ENCODE measurements at regions not wholly inside any gene's neighbourhood (a gene's known extent, or its start where the extent isn't known, plus 50 kb on each side); places are given as distances from the start of the nearest gene placed in this dataset.

DNA sequence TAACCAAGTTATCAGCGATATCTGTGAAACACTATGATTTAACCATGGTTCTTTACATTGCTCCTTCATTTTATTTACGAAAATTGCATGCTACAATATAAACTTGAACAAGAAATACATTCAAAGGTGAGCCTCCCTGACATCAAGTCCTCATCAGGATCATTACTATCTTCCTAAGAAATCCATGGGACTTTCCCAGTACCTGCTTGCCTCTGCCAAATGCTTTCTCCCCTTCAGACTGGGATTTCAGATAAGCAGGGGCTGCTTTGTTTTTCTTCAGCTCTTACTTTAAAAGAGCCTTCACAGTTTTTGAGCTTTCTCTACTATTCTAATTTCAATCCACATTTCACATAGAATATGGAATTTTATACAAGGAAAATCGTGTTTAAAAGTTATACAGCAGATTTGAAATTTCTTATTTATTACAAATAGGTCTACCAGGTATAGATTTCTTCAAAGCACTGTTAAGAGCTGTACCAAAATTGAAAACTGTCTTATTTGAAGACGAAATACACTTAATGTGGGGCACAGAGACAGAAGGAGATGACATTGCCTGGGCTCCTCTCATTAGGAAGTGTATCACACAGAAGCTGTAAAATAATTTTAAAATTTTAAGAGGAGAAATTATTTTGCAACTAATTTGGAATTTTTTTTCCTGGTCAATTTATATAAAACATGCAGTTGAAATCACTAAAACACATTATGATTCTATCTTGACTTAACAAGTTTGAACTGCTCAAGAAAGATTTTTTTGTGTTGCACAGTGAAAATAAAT, 615.0 kb upstream of the AGTR1 start:
- DNase-seq: no peak
- intact Hi-C loops (cut with DNase I; ENCODE audit: low total_unique reads): no loop called here
- no peak for TF ChIP-seq POLR2A (IDR thresholded peaks at IDR 0.05)
- TF ChIP-seq, protein P1, sequence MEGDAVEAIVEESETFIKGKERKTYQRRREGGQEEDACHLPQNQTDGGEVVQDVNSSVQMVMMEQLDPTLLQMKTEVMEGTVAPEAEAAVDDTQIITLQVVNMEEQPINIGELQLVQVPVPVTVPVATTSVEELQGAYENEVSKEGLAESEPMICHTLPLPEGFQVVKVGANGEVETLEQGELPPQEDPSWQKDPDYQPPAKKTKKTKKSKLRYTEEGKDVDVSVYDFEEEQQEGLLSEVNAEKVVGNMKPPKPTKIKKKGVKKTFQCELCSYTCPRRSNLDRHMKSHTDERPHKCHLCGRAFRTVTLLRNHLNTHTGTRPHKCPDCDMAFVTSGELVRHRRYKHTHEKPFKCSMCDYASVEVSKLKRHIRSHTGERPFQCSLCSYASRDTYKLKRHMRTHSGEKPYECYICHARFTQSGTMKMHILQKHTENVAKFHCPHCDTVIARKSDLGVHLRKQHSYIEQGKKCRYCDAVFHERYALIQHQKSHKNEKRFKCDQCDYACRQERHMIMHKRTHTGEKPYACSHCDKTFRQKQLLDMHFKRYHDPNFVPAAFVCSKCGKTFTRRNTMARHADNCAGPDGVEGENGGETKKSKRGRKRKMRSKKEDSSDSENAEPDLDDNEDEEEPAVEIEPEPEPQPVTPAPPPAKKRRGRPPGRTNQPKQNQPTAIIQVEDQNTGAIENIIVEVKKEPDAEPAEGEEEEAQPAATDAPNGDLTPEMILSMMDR (IDR thresholded peaks at IDR 0.05): no peak
- Histone ChIP-seq H3K27ac (no peak overlapping the region), H3K36me3 (ENCODE audit: low read depth, missing control alignments) (no peaks in the 10 kb centered on the region), H3K4me3 (no peak overlapping the region), H3K9me3 (no peaks in the 10 kb centered on the region), H3K27me3 (no peaks in the 10 kb centered on the region), H3K4me1 (no peaks in the 10 kb centered on the region)
- 86 to 91% methylated on average over 4 of the region's 4 CpGs for WGBS, 2 donors

DNA sequence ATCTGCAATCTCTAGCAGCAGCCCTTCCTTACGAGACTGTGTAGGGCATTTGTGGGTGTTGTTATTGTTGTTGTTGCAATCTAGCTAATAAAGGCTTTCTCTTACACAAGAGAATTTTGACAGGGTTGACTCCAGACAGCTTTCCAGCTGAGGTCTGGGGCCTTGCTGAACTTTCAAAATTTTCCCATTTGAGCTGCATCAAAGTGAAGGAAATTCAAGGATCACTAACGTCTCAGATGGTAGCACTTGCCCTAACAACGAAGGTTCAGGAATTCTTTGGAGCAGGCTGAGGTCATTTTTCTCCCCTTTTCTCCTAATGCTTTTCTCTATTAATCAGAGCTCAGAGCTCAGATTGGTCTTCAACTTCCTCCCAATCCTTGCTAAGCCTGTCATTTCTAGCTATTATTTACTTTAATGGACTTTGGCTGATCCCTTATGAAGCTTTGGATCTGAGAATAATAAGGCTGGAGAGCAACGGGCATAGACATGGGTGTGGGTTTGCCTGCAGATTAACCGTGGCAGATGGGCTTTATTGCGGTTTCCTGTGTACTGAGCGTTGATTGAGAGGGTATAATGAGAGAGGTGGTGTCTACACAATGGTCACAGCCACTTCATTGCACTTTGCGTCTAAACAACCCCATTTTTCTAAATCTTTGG, 614.0 kb upstream of the AGTR1 start:
- intact Hi-C loops (cut with DNase I; ENCODE audit: low total_unique reads): no loop called here

DNA sequence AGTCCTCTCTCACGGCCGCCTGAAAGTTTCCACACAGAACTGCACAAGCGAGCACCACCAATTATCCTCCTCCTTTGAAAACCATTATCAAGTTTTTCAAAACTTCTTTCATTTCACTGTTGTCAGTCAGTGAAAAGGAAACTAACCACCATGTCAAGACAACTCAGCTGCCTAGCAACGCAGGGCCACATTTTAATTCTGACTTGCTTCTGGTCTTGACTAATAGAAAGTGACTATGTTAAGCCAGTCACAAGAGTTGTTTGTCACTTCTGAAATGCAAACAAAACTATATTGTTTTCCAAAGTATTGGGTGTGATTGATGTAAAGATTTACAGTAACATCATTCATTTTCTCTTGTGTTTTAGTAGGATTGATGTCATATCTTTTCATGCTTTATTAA, 612.8 kb upstream of the AGTR1 start:
- Histone ChIP-seq H3K36me3 (ENCODE audit: low read depth, missing control alignments) (no peaks in the 10 kb centered on the region), H3K27me3 (no peaks in the 10 kb centered on the region), H3K27ac (no peak overlapping the region), H3K4me1 (no peaks in the 10 kb centered on the region), H3K9me3 (no peaks in the 10 kb centered on the region), H3K4me3 (no peak overlapping the region)
- intact Hi-C loops (cut with DNase I; ENCODE audit: low total_unique reads): no loop called here
- TF ChIP-seq POLR2A (IDR thresholded peaks at IDR 0.05): no peak
- TF ChIP-seq, protein P1 (IDR thresholded peaks at IDR 0.05): no peak
- DNase-seq: no peak
- 87 to 88% methylated on average over 4 of the region's 4 CpGs for WGBS, 2 donors

More for the DNA sequence above, 614.0 kb upstream of the AGTR1 start:
- no peak for DNase-seq
- WGBS, 2 donors: 75 to 76% methylated on average over 8 of the region's 8 CpGs
- Histone ChIP-seq H3K9me3 (no peaks in the 10 kb centered on the region), H3K4me1 (no peaks in the 10 kb centered on the region), H3K4me3 (no peak overlapping the region), H3K36me3 (ENCODE audit: low read depth, missing control alignments) (no peaks in the 10 kb centered on the region), H3K27me3 (no peaks in the 10 kb centered on the region), H3K27ac (no peak overlapping the region)
- TF ChIP-seq, protein P1 (IDR thresholded peaks at IDR 0.05): no peak
- TF ChIP-seq POLR2A (IDR thresholded peaks at IDR 0.05): no peak

DNA sequence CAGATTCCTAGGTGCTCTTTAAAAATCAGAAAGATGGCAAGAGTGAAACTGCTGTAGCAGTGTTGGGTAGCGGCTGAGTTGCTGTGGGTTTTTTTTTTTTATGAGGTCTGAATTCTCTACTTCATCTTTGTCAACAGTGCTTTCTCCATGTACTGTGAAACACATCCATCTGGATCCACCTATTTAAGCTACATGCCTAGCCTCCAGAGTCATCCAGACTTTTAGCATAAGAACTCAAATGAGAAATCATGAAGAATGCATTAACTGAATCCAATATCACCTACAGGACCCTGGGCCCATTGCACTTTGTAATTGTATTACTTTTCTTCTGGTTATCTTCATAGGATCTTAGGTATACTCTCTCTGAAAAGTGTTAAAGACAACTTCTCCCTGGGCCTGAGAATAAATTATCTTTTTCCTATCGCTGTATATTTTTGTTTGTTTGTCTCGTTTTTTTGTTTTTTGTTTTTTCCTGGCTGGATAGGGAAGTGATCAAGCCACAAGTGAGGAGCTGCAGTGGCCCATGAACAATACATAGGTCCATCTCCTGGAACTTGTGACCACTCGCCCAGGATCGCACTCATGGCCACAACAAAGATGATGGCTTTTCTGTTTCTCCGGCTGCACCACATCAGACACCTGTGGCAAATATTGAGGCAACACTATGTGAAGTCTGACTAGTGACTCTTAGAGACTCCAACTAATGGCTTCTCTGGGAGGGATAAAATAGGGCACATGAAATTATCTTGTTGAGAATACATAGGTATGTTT, 609.9 kb upstream of the AGTR1 start:
- no peak for TF ChIP-seq POLR2A (IDR thresholded peaks at IDR 0.05)
- TF ChIP-seq, protein P1 (IDR thresholded peaks at IDR 0.05): no peak
- H3K4me1 ChIP-seq: no peaks in the 10 kb centered on the region
- no peak for DNase-seq
- H3K4me3 ChIP-seq: no peak overlapping the region
- intact Hi-C loops (cut with DNase I; ENCODE audit: low total_unique reads): no loop called here
- 87 to 92% methylated on average over 6 of the region's 6 CpGs for WGBS, 2 donors
- H3K36me3 ChIP-seq (ENCODE audit: low read depth, missing control alignments): no peaks in the 10 kb centered on the region
- H3K9me3 ChIP-seq: no peaks in the 10 kb centered on the region
- no peak overlapping the region for H3K27ac ChIP-seq
- no peaks in the 10 kb centered on the region for H3K27me3 ChIP-seq
